Right renal cortex interstitium (tissue), 3 donors: ENCODE measurements at regions not wholly inside any gene's neighbourhood (a gene's known extent, or its start where the extent isn't known, plus 50 kb on each side); places are given as distances from the start of the nearest gene placed in this dataset.
"Not testable (repeated sequence)": the region's sequence is repeated elsewhere in the genome, so short reads cannot be mapped to it uniquely, and the experiment has no call there.

Source experiments
- DNase-seq, 3 donors: peaks; one replicate each; pipeline ENCODE4 v3.0.0-alpha.2; 2013; ENCODE audit warnings: low read depth in 3 of 3, low spot score in 2 of 3

GRCh38 chr16:88226302-88226701, 156.5 kb upstream of the ZNF469 start:
- DNase-seq, result not testable (repeated sequence)

- DNase-seq, result not testable (repeated sequence)
Measured at GRCh38 chr16:88227026-88227721, 155.6 kb upstream of the ZNF469 start.

- not testable (repeated sequence) for DNase-seq
Measured at GRCh38 chr16:88227722-88228482, 154.9 kb upstream of the ZNF469 start.

GRCh38 chr16:88228751-88229150, 154.0 kb upstream of the ZNF469 start:
- DNase-seq, result not testable (repeated sequence)

- DNase-seq, result not testable (repeated sequence)
Measured at GRCh38 chr16:88229710-88230109, 153.0 kb upstream of the ZNF469 start.

- DNase-seq, result not testable (repeated sequence)
Measured at GRCh38 chr16:88230276-88230966, 152.3 kb upstream of the ZNF469 start.

- DNase-seq, result not testable (repeated sequence)
Measured at GRCh38 chr16:88230967-88231615, 151.7 kb upstream of the ZNF469 start.

GRCh38 chr16:88231839-88232238, 150.9 kb upstream of the ZNF469 start:
- not testable (repeated sequence) for DNase-seq

- DNase-seq, result not testable (repeated sequence)
Measured at GRCh38 chr16:88232401-88233258, 150.1 kb upstream of the ZNF469 start.

GRCh38 chr16:88233621-88234420, 148.9 kb upstream of the ZNF469 start:
- DNase-seq, result not testable (repeated sequence)

GRCh38 chr16:88234421-88235271, 148.1 kb upstream of the ZNF469 start:
- DNase-seq, result not testable (repeated sequence)

- DNase-seq, result not testable (repeated sequence)
Measured at GRCh38 chr16:88235691-88236090, 147.1 kb upstream of the ZNF469 start.

GRCh38 chr16:88236229-88236628, 146.5 kb upstream of the ZNF469 start:
- not testable (repeated sequence) for DNase-seq

GRCh38 chr16:88237314-88237713, 145.4 kb upstream of the ZNF469 start:
- not testable (repeated sequence) for DNase-seq

GRCh38 chr16:88237761-88238415, 144.9 kb upstream of the ZNF469 start:
- not testable (repeated sequence) for DNase-seq

- DNase-seq, result peak in 1 of 3 donors; percentile 47
Measured at GRCh38 chr16:88238732-88239274, 144.0 kb upstream of the ZNF469 start.

GRCh38 chr16:88240118-88240517, 142.6 kb upstream of the ZNF469 start:
- not testable (repeated sequence) for DNase-seq
